HFF-Myc (cell line): ENCODE measurements at regions not wholly inside any gene's neighbourhood (a gene's known extent, or its start where the extent isn't known, plus 50 kb on each side); places are given as distances from the start of the nearest gene placed in this dataset.

Source experiments
- DNase-seq: peaks from one replicate; pipeline ENCODE4 v3.0.0-alpha.2; 2011; ENCODE audit warnings: low read depth; ENCODE audit errors: extremely low read depth
- H3K4me3 ChIP-seq: replicated peaks from 2 replicates; pipeline ENCODE4 v1.5.1; 2011; ENCODE audit warnings: low read depth, mild to moderate bottlenecking, control low read depth, low read length
- CTCF ChIP-seq: IDR thresholded peaks from 2 replicates; pipeline ENCODE4 v1.5.1; 2012; ENCODE audit warnings: mild to moderate bottlenecking, low read depth, low read length, control low read depth; ENCODE audit errors: missing control alignments

GRCh38 chr12:98151984-98152383 lies 363.4 kb upstream of the TMPO start:
- no peak overlapping the region for H3K4me3 ChIP-seq
- no peak for TF ChIP-seq CTCF
- DNase-seq = no peak

- DNase-seq = no peak
- no peak for TF ChIP-seq CTCF
Measured at GRCh38 chr12:98154850-98155249, 360.5 kb upstream of the TMPO start.

GRCh38 chr12:98156697-98157096 lies 358.7 kb upstream of the TMPO start:
- no peak for DNase-seq
- H3K4me3 ChIP-seq = no peak overlapping the region
- no peak for TF ChIP-seq CTCF

More at GRCh38 chr12:98154850-98155249, 360.5 kb upstream of the TMPO start:
- H3K4me3 ChIP-seq = no peak overlapping the region

GRCh38 chr12:98162906-98163678 lies 352.3 kb upstream of the TMPO start:
- TF ChIP-seq CTCF = no peak
- no peak for DNase-seq
- H3K4me3 ChIP-seq = no peak overlapping the region

GRCh38 chr12:98172304-98172703 lies 343.1 kb upstream of the TMPO start:
- DNase-seq = no peak
- no peak overlapping the region for H3K4me3 ChIP-seq
- TF ChIP-seq CTCF = no peak

- TF ChIP-seq CTCF = no peak
- DNase-seq = no peak
- no peak overlapping the region for H3K4me3 ChIP-seq
Measured at GRCh38 chr12:98172801-98173200, 342.6 kb upstream of the TMPO start.
